ENCODE measurements at regions not wholly inside any gene's neighbourhood (a gene's known extent, or its start where the extent isn't known, plus 50 kb on each side); places are given as distances from the start of the nearest gene placed in this dataset.

GRCh38 chr17:56739376-56739775, 94.3 kb downstream of the C17orf67 start:
- no peak for TF ChIP-seq GATA3 (IDR thresholded peaks at IDR 0.05; ENCODE audit: low read depth, low read length)
- TF ChIP-seq GATA2 (IDR thresholded peaks at IDR 0.05; ENCODE audit: low read depth, low read length): no peak

Data from SH-SY5Y (cell line).